Suprapubic skin (tissue), 3 donors: ENCODE measurements at regions not wholly inside any gene's neighbourhood (a gene's known extent, or its start where the extent isn't known, plus 50 kb on each side); places are given as distances from the start of the nearest gene placed in this dataset.

Source experiments
- CTCF ChIP-seq, 2 donors: fragments of 200-600 bp in 1 of 2; fragments of 450-650 bp in 1 of 2; sonication (generic) in 1 of 2; IDR thresholded peaks; one replicate each; pipeline ENCODE4 v1.5.1; 2016 to 2019; ENCODE audit warnings: antibody characterized with exemption in 2 of 2, mild to moderate bottlenecking in 1 of 2, moderate library complexity in 1 of 2
- POLR2A ChIP-seq, 2 donors: fragments of 450-650 bp; IDR thresholded peaks; one replicate each; pipeline ENCODE4 v1.6.1; 2017; ENCODE audit warnings: antibody characterized with exemption in 2 of 2, mild to moderate bottlenecking in 2 of 2, moderate library complexity in 2 of 2

- TF ChIP-seq CTCF (IDR thresholded peaks at IDR 0.05) (no peak), POLR2A (IDR thresholded peaks at IDR 0.05) (no peak)
These were observed 72.6 kb upstream of the CCDC167 start for GRCh38 chr6:37572334-37572733.
